Endothelial cell of umbilical vein (primary cell): ENCODE measurements at regions not wholly inside any gene's neighbourhood (a gene's known extent, or its start where the extent isn't known, plus 50 kb on each side); places are given as distances from the start of the nearest gene placed in this dataset.

Experiments used
- POLR2A ChIP-seq: IDR thresholded peaks from 2 replicates; pipeline ENCODE4 v1.6.1; 2012; ENCODE audit warnings: low read depth, mild to moderate bottlenecking, control low read depth, low read length
- POLR2AphosphoS5 ChIP-seq: IDR thresholded peaks from 2 replicates; pipeline ENCODE4 v1.6.1; 2012; ENCODE audit warnings: low read depth, mild to moderate bottlenecking, control low read depth, low read length, moderate library complexity; ENCODE audit not compliant: insufficient read depth
- TF ChIP-seq, protein P1 (sequence below), 2 donors: IDR thresholded peaks; 1 replicate in 1 of 2; 2 replicates in 1 of 2; pipeline ENCODE4 v1.5.1; 2011; ENCODE audit warnings: low read length in 2 of 2, mild to moderate bottlenecking in 2 of 2, moderate library complexity in 2 of 2, control low read depth in 1 of 2, inconsistent platforms in 1 of 2, low read depth in 1 of 2; ENCODE audit not compliant: insufficient read depth in 1 of 2; ENCODE audit errors: extremely low read depth in 1 of 2
- TF ChIP-seq, protein P2 (sequence below): IDR thresholded peaks from 2 replicates; pipeline ENCODE4 v1.6.1; 2011; ENCODE audit not compliant: insufficient read depth, insufficient read length

DNA sequence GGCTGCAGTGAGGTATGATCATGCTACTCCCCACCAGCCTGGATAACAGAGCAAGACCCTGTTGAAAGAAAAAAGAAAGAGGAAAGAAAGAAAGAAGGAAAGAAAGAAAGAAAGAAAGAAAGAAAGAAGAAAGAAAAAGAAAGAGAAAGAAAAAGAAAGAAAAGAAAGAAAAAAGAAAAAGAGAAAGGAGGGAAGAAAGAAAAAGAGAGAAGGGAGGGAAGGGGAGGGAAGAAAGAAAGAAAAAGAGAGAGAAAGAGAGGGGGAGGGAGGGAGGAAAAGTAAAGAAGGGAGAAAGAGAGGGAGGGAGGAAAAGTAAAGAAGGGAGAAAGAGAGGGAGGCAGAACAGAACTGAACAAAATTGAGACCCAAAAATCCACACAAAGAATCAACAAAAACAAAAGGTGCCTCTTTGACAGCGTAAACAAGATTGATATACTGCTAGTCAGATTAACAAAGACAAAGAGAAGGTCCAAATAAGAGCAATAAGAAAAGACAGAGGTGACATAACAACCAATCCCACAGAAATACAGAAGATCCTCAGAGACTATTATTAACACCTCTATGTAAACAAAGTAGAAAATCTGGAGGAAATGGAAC lies 293.9 kb upstream of the AMIGO2 start:
- TF ChIP-seq, protein P1, sequence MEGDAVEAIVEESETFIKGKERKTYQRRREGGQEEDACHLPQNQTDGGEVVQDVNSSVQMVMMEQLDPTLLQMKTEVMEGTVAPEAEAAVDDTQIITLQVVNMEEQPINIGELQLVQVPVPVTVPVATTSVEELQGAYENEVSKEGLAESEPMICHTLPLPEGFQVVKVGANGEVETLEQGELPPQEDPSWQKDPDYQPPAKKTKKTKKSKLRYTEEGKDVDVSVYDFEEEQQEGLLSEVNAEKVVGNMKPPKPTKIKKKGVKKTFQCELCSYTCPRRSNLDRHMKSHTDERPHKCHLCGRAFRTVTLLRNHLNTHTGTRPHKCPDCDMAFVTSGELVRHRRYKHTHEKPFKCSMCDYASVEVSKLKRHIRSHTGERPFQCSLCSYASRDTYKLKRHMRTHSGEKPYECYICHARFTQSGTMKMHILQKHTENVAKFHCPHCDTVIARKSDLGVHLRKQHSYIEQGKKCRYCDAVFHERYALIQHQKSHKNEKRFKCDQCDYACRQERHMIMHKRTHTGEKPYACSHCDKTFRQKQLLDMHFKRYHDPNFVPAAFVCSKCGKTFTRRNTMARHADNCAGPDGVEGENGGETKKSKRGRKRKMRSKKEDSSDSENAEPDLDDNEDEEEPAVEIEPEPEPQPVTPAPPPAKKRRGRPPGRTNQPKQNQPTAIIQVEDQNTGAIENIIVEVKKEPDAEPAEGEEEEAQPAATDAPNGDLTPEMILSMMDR (IDR thresholded peaks at IDR 0.05; ENCODE audit: extremely low read depth in 1 of 2, insufficient read depth in 1 of 2, low read depth in 1 of 2, low read length in 2 of 2) = no peak
- TF ChIP-seq POLR2A (no peak), POLR2AphosphoS5 (no peak)
- TF ChIP-seq, protein P2, sequence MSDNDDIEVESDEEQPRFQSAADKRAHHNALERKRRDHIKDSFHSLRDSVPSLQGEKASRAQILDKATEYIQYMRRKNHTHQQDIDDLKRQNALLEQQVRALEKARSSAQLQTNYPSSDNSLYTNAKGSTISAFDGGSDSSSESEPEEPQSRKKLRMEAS = no peak
